HEK293 (cell line): ENCODE measurements at regions not wholly inside any gene's neighbourhood (a gene's known extent, or its start where the extent isn't known, plus 50 kb on each side); places are given as distances from the start of the nearest gene placed in this dataset.
"Not testable (repeated sequence)": the region's sequence is repeated elsewhere in the genome, so short reads cannot be mapped to it uniquely, and the experiment has no call there.

Source experiments
- HIC1 ChIP-seq: fragments of 450-650 bp; formaldehyde crosslinking; IDR thresholded peaks from 2 replicates; pipeline ENCODE4 v1.5.1; 2016; ENCODE audit warnings: missing biosample characterization, missing genetic modification characterization
- OVOL3 ChIP-seq: fragments of 450-650 bp; formaldehyde crosslinking; IDR thresholded peaks from 2 replicates; pipeline ENCODE4 v1.5.1; 2016; ENCODE audit warnings: missing biosample characterization, missing genetic modification characterization
- SCRT2 ChIP-seq: fragments of 450-650 bp; formaldehyde crosslinking; IDR thresholded peaks from 2 replicates; pipeline ENCODE4 v1.5.1; 2016; ENCODE audit warnings: missing biosample characterization, missing genetic modification characterization
- ZBTB26 ChIP-seq: fragments of 450-650 bp; formaldehyde crosslinking; optimal IDR thresholded peaks from 2 replicates; pipeline ENCODE3; 2016; ENCODE audit warnings: missing biosample characterization, mild to moderate bottlenecking, missing genetic modification characterization
- ZNF660 ChIP-seq: fragments of 450-650 bp; IDR thresholded peaks from 2 replicates; pipeline ENCODE4 v1.5.1; 2018; ENCODE audit warnings: missing biosample characterization, mild to moderate bottlenecking, missing genetic modification characterization

GRCh38 chr15:20409667-20410198 lies 131.9 kb downstream of the GOLGA6L6 start:
- TF ChIP-seq ZNF660 (tag by site-specific recombination); OVOL3 (tag by site-specific recombination); HIC1 (tag by site-specific recombination); ZBTB26; SCRT2 (tag by site-specific recombination): not testable (repeated sequence)
